SJCRH30 (cell line): ENCODE measurements at regions not wholly inside any gene's neighbourhood (a gene's known extent, or its start where the extent isn't known, plus 50 kb on each side); places are given as distances from the start of the nearest gene placed in this dataset.
"Not testable (repeated sequence)": the region's sequence is repeated elsewhere in the genome, so short reads cannot be mapped to it uniquely, and the experiment has no call there.

ENCODE experiments used
- DNase-seq, 2 experiments: peaks; one replicate each; pipeline ENCODE4 v3.0.0-alpha.2; 2015 to 2020
- H3K27ac ChIP-seq: fragments of 250-450 bp; sonication (Bioruptor Pico); 2 replicates; pipeline ENCODE4 v1.5.1; 2020; ENCODE audit warnings: mild to moderate bottlenecking, moderate library complexity
- H3K27me3 ChIP-seq: fragments of 250-450 bp; sonication (Bioruptor Pico); 2 replicates; pipeline ENCODE4 v1.5.1; 2020; ENCODE audit warnings: mild to moderate bottlenecking, moderate library complexity
- H3K36me3 ChIP-seq: fragments of 250-450 bp; sonication (Bioruptor Pico); 2 replicates; pipeline ENCODE4 v1.5.1; 2020; ENCODE audit warnings: mild to moderate bottlenecking, moderate library complexity
- H3K4me1 ChIP-seq: fragments of 250-450 bp; sonication (Bioruptor Pico); 2 replicates; pipeline ENCODE4 v1.5.1; 2020; ENCODE audit warnings: mild to moderate bottlenecking, moderate library complexity
- H3K4me3 ChIP-seq: fragments of 250-450 bp; sonication (Bioruptor Pico); 2 replicates; pipeline ENCODE4 v1.5.1; 2020; ENCODE audit warnings: mild to moderate bottlenecking, moderate library complexity
- H3K9me3 ChIP-seq: fragments of 250-450 bp; sonication (Bioruptor Pico); replicated peaks from 2 replicates; pipeline ENCODE4 v1.5.1; 2020; ENCODE audit warnings: mild to moderate bottlenecking, moderate library complexity

- H3K27me3 ChIP-seq: no peaks in the 10 kb centered on the region
- H3K4me1 ChIP-seq: peaks cover 21% of the 10 kb centered on the region
- no peaks in the 10 kb centered on the region for H3K36me3 ChIP-seq
- H3K9me3 ChIP-seq: no peaks in the 10 kb centered on the region
- H3K27ac ChIP-seq: peak overlapping the region; percentile 3; the same call in 1 of the 2 replicates
- peak in 1 of 2 experiments; percentile 6 for DNase-seq
- no peak overlapping the region for H3K4me3 ChIP-seq
These were observed 1331.5 kb upstream of the PCDH20 start for GRCh38 chr13:62747152-62747551.

GRCh38 chr13:62729746-62730145 lies 1314.1 kb upstream of the PCDH20 start:
- not testable (repeated sequence) for DNase-seq, H3K27me3 ChIP-seq

DNA sequence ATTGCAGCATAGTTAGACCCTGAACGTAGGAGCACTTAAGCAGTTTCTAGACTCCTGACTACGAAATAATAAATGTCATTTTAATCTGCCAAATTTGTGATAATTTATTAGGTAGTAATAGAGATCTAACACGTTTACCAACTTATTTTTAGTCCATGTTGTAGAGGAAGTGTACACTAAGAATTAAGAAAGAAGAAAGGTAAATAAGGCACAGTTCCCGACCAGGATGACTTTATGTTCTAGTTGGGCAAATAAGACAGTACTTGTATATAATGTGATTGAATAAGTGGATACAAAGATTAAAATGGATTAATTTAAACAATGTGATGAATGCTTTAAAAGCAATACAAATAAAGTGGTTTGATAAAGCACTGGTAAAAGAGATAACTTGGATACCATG lies 1306.2 kb upstream of the PCDH20 start:
- no peak for DNase-seq
- H3K27me3 ChIP-seq: no peaks in the 10 kb centered on the region
- H3K4me1 ChIP-seq: no peaks in the 10 kb centered on the region
- no peaks in the 10 kb centered on the region for H3K36me3 ChIP-seq
- 0 out of 2 replicates have a peak, but pooled peaks cover 7% of the 10 kb centered on the region for H3K9me3 ChIP-seq
- H3K27ac ChIP-seq: no peak overlapping the region
- H3K4me3 ChIP-seq: no peak overlapping the region

More at GRCh38 chr13:62729746-62730145, 1314.1 kb upstream of the PCDH20 start:
- H3K9me3 ChIP-seq, H3K4me1 ChIP-seq, H3K4me3 ChIP-seq, H3K27ac ChIP-seq, H3K36me3 ChIP-seq: not testable (repeated sequence)

GRCh38 chr13:62711948-62712347 lies 1296.3 kb upstream of the PCDH20 start:
- DNase-seq, H3K4me3 ChIP-seq, H3K36me3 ChIP-seq, H3K9me3 ChIP-seq, H3K27me3 ChIP-seq: not testable (repeated sequence)
- H3K4me1 ChIP-seq: peaks cover 27% of the 10 kb centered on the region
- H3K27ac ChIP-seq: peak overlapping the region; percentile 97; the same call in 1 of the 2 replicates

DNA sequence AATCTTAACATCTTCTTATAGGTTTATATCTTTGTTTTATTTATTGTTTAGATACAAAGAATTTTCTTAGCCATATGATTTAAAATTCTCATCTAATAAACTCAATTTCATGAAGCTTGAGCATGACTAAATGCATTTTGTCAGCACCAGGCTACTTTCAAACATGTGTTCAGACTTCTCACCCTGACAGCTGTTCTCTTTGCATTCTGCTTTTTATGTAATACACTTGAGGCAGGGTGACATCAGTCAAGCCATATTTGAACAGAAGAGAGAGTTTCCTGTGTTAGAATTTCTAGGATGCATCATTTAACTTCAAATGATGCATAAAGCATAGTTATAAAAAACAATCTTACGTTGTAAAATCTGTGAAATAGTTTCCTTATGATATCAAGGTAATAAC lies 1295.1 kb upstream of the PCDH20 start:
- Histone ChIP-seq H3K27me3 (no peaks in the 10 kb centered on the region), H3K9me3 (peaks cover 3% of the 10 kb centered on the region), H3K4me1 (peaks cover 27% of the 10 kb centered on the region), H3K27ac (peak overlapping the region; percentile 97), H3K36me3 (no peaks in the 10 kb centered on the region), H3K4me3 (no peak overlapping the region)
- DNase-seq: peak; percentile 68 to 90

- no peak overlapping the region for H3K27ac ChIP-seq
- no peaks in the 10 kb centered on the region; the same call in none of the 2 replicates for H3K9me3 ChIP-seq
- H3K36me3 ChIP-seq: no peaks in the 10 kb centered on the region
- H3K27me3 ChIP-seq: no peaks in the 10 kb centered on the region
- DNase-seq: no peak
- peaks cover 22% of the 10 kb centered on the region for H3K4me1 ChIP-seq
- no peak overlapping the region for H3K4me3 ChIP-seq
These were observed 1290.4 kb upstream of the PCDH20 start for GRCh38 chr13:62706048-62706447.

- Histone ChIP-seq H3K27me3 (no peaks in the 10 kb centered on the region), H3K27ac (no peak overlapping the region), H3K9me3 (no peaks in the 10 kb centered on the region; the same call in none of the 2 replicates), H3K36me3 (no peaks in the 10 kb centered on the region; the same call in 1 of the 2 replicates), H3K4me3 (no peak overlapping the region), H3K4me1 (peaks cover 10% of the 10 kb centered on the region)
- no peak for DNase-seq
These were observed 1289.2 kb upstream of the PCDH20 start for GRCh38 chr13:62704875-62705274.

GRCh38 chr13:62702502-62702901 lies 1286.9 kb upstream of the PCDH20 start:
- Histone ChIP-seq H3K4me1 (0 out of 2 replicates have a peak, but pooled peaks cover 5% of the 10 kb centered on the region), H3K27me3 (no peaks in the 10 kb centered on the region), H3K4me3 (no peak overlapping the region), H3K27ac (no peak overlapping the region), H3K9me3 (no peaks in the 10 kb centered on the region; the same call in none of the 2 replicates), H3K36me3 (no peaks in the 10 kb centered on the region; the same call in 1 of the 2 replicates)
- DNase-seq: no peak

GRCh38 chr13:62697701-62698100 lies 1282.1 kb upstream of the PCDH20 start:
- Histone ChIP-seq H3K4me3 (no peak overlapping the region), H3K9me3 (no peaks in the 10 kb centered on the region; the same call in 1 of the 2 replicates), H3K36me3 (no peaks in the 10 kb centered on the region; the same call in 1 of the 2 replicates), H3K27me3 (no peaks in the 10 kb centered on the region), H3K27ac (no peak overlapping the region), H3K4me1 (no peaks in the 10 kb centered on the region)
- DNase-seq: no peak

- Histone ChIP-seq H3K27me3 (no peaks in the 10 kb centered on the region), H3K36me3 (no peaks in the 10 kb centered on the region; the same call in 1 of the 2 replicates), H3K4me1 (no peaks in the 10 kb centered on the region), H3K9me3 (no peaks in the 10 kb centered on the region; the same call in 1 of the 2 replicates), H3K27ac (no peak overlapping the region), H3K4me3 (no peak overlapping the region)
- DNase-seq: no peak
These were observed 1280.8 kb upstream of the PCDH20 start for GRCh38 chr13:62696490-62696889.

GRCh38 chr13:62687732-62688131 lies 1272.1 kb upstream of the PCDH20 start:
- DNase-seq: no peak
- peaks cover 5% of the 10 kb centered on the region; the same call in 1 of the 2 replicates for H3K4me1 ChIP-seq
- no peak overlapping the region for H3K27ac ChIP-seq
- H3K27me3 ChIP-seq: no peaks in the 10 kb centered on the region
- H3K4me3 ChIP-seq: no peak overlapping the region
- H3K36me3 ChIP-seq: no peaks in the 10 kb centered on the region
- H3K9me3 ChIP-seq: no peaks in the 10 kb centered on the region

DNA sequence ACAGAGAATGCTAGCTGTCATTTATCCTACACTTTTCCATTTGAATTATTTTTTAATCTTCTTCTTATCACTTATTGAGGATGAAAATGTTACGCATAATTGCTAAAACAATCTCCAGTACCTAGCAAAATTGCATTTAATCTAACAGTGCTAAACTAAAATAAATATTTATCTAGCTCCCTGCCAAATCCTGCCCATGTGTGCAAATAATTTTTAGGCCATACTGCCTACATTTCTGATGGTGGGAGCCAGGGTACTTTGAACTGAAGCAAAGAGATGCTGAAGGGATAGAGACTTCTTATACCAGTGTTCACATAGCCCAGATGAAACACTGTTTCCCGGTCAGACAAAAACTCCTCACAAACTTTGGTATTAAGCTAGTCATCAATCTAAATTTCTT lies 1268.7 kb upstream of the PCDH20 start:
- Histone ChIP-seq H3K9me3 (no peaks in the 10 kb centered on the region), H3K36me3 (no peaks in the 10 kb centered on the region), H3K4me3 (no peak overlapping the region), H3K27me3 (no peaks in the 10 kb centered on the region), H3K27ac (no peak overlapping the region), H3K4me1 (peaks cover 11% of the 10 kb centered on the region; the same call in 1 of the 2 replicates)
- peak in 1 of 2 experiments; percentile 14 for DNase-seq

GRCh38 chr13:62682788-62683187 lies 1267.1 kb upstream of the PCDH20 start:
- Histone ChIP-seq H3K36me3 (no peaks in the 10 kb centered on the region), H3K4me1 (peaks cover 11% of the 10 kb centered on the region; the same call in 1 of the 2 replicates), H3K4me3 (no peak overlapping the region), H3K27me3 (no peaks in the 10 kb centered on the region), H3K9me3 (no peaks in the 10 kb centered on the region), H3K27ac (no peak overlapping the region; the same call in 1 of the 2 replicates)
- DNase-seq: no peak

DNA sequence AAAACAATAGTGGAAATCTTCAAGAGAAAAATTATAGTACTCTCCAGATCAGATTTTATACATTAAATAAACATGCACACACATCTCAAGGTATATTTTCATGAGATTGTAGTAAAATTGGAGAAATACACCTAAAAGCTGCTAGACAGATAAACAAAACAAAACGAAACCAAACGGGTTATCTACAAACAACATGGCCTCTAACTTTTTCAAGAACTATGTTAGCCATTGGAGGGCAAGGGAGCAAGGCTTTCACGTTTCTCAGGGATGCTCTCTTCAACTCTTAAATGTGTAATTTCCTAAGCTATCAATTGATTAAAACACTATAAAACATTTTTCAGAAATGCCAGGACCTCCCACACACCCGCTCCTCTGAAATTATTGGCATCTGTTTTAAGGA lies 1262.4 kb upstream of the PCDH20 start:
- Histone ChIP-seq H3K9me3 (no peaks in the 10 kb centered on the region), H3K27me3 (no peaks in the 10 kb centered on the region), H3K36me3 (no peaks in the 10 kb centered on the region), H3K27ac (no peak overlapping the region), H3K4me3 (no peak overlapping the region), H3K4me1 (peaks cover 9% of the 10 kb centered on the region; the same call in 1 of the 2 replicates)
- no peak for DNase-seq

DNA sequence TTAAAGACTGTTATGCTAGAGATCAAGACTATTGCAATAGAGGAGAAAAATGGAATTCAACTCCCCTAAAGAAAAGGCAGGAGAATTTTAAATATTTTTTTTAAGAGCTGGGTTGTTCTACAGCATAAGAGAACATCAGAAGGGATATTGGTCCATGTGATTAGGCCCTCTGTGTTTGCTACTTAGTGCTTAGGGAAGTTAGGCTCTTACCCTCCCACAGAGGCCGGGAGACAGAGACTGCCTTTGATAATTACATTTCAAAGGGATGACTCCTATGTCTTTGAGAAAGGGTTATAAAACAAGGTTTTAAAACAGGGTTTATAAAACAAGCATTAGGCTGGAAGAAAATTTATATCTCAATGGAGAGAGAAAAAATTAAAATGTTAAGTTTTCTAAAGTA lies 1248.1 kb upstream of the PCDH20 start:
- no peak for DNase-seq

DNA sequence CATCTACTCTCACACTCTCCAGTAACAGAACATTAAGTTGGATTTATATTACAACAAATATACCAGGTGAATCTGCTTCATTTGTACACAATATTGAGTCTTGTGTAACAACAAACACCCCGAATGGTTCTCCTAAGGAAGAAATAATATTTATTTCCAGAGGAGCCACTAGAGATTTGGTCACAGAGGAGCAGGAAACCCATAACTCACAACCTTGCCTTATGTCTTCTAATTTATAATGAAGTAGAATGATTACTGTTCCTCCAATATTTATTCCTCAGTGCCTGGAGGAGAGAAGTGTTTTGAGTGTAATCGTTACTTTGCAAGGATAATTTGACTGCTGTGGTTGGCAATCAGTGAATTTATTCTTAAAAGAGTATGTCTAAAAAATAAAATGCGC lies 1243.7 kb upstream of the PCDH20 start:
- no peak for DNase-seq
- no peak overlapping the region for H3K27ac ChIP-seq
- no peaks in the 10 kb centered on the region for H3K27me3 ChIP-seq
- H3K36me3 ChIP-seq: no peaks in the 10 kb centered on the region
- H3K4me1 ChIP-seq: no peaks in the 10 kb centered on the region
- no peak overlapping the region for H3K4me3 ChIP-seq
- H3K9me3 ChIP-seq: no peaks in the 10 kb centered on the region

More for the DNA sequence above, 1248.1 kb upstream of the PCDH20 start:
- no peaks in the 10 kb centered on the region for H3K9me3 ChIP-seq
- no peaks in the 10 kb centered on the region for H3K4me1 ChIP-seq
- H3K27ac ChIP-seq: no peak overlapping the region
- no peaks in the 10 kb centered on the region for H3K36me3 ChIP-seq
- H3K27me3 ChIP-seq: no peaks in the 10 kb centered on the region
- H3K4me3 ChIP-seq: no peak overlapping the region
